Neural progenitor cell (in vitro differentiated cells): ENCODE measurements at regions not wholly inside any gene's neighbourhood (a gene's known extent, or its start where the extent isn't known, plus 50 kb on each side); places are given as distances from the start of the nearest gene placed in this dataset.
"Not testable (repeated sequence)": the region's sequence is repeated elsewhere in the genome, so short reads cannot be mapped to it uniquely, and the experiment has no call there.

ENCODE experiments used
- DNase-seq: peaks from one replicate; pipeline ENCODE4 v3.0.0-alpha.2; 2016; ENCODE audit warnings: low spot score
- H2AFZ ChIP-seq: fragments of 200-600 bp; sonication (generic); replicated peaks from 2 replicates; pipeline ENCODE4 v1.6.1; 2016; ENCODE audit warnings: antibody characterized with exemption
- H3F3A ChIP-seq: fragments of 200-600 bp; sonication (generic); 2 replicates; pipeline ENCODE4 v1.6.1; 2016; ENCODE audit warnings: antibody characterized with exemption, low read depth
- H3K27ac ChIP-seq: fragments of 200-600 bp; sonication (generic); 2 replicates; pipeline ENCODE4 v1.5.1; 2016; ENCODE audit warnings: mild to moderate bottlenecking
- H3K27me3 ChIP-seq: fragments of 200-600 bp; sonication (generic); 2 replicates; pipeline ENCODE4 v1.6.1; 2016; ENCODE audit warnings: mild to moderate bottlenecking, moderate library complexity
- H3K36me3 ChIP-seq: fragments of 200-600 bp; sonication (generic); 2 replicates; pipeline ENCODE4 v1.5.1; 2016
- H3K4me1 ChIP-seq: fragments of 200-600 bp; sonication (generic); 2 replicates; pipeline ENCODE4 v1.6.1; 2016; ENCODE audit warnings: mixed run types
- H3K4me2 ChIP-seq: fragments of 200-600 bp; sonication (generic); 2 replicates; pipeline ENCODE4 v1.6.1; 2016
- H3K4me3 ChIP-seq: fragments of 200-600 bp; sonication (generic); 2 replicates; pipeline ENCODE4 v1.5.1; 2016
- H3K79me2 ChIP-seq: fragments of 200-600 bp; sonication (generic); 2 replicates; pipeline ENCODE4 v1.6.1; 2016; ENCODE audit warnings: low read depth
- H3K9ac ChIP-seq: fragments of 200-600 bp; sonication (generic); 2 replicates; pipeline ENCODE4 v1.6.1; 2016
- H3K9me3 ChIP-seq: fragments of 200-600 bp; sonication (generic); 2 replicates; pipeline ENCODE4 v1.5.1; 2016; ENCODE audit warnings: low read depth
- H4K20me1 ChIP-seq: fragments of 200-600 bp; sonication (generic); 2 replicates; pipeline ENCODE4 v1.6.1; 2016; ENCODE audit warnings: low read depth
- H3K27ac Mint-ChIP-seq: 3 replicates; pipeline ENCODE4 v1.8.0; 2021; ENCODE audit warnings: mixed read lengths
- H3K27me3 Mint-ChIP-seq: 2 replicates; pipeline ENCODE4 v1.8.0; 2022; ENCODE audit warnings: low read depth, mild to moderate bottlenecking, inconsistent platforms, moderate library complexity, mixed read lengths; ENCODE audit not compliant: insufficient read depth
- H3K36me3 Mint-ChIP-seq: 3 replicates; pipeline ENCODE4 v1.8.0; 2021; ENCODE audit warnings: mixed read lengths
- H3K4me1 Mint-ChIP-seq: 3 replicates; pipeline ENCODE4 v1.8.0; 2021; ENCODE audit warnings: mixed read lengths
- H3K4me3 Mint-ChIP-seq: 3 replicates; pipeline ENCODE4 v1.8.0; 2021; ENCODE audit warnings: mild to moderate bottlenecking, moderate library complexity, mixed read lengths
- H3K9me3 Mint-ChIP-seq: 3 replicates; pipeline ENCODE4 v1.8.0; 2020; ENCODE audit warnings: mixed read lengths
- EZH2 ChIP-seq: fragments of 200-600 bp; sonication (generic); IDR thresholded peaks from 2 replicates; pipeline ENCODE4 v1.6.1; 2017; ENCODE audit warnings: antibody characterized with exemption, mild to moderate bottlenecking, moderate library complexity
- EZH2phosphoT487 ChIP-seq: fragments of 200-600 bp; sonication (generic); IDR thresholded peaks from 2 replicates; pipeline ENCODE4 v1.6.1; 2017; ENCODE audit warnings: antibody characterized with exemption
- TF ChIP-seq, protein P1 (sequence below): fragments of 200-600 bp; sonication (generic); IDR thresholded peaks from 2 replicates; pipeline ENCODE4 v1.5.1; 2017; ENCODE audit warnings: antibody characterized with exemption, mild to moderate bottlenecking

DNA sequence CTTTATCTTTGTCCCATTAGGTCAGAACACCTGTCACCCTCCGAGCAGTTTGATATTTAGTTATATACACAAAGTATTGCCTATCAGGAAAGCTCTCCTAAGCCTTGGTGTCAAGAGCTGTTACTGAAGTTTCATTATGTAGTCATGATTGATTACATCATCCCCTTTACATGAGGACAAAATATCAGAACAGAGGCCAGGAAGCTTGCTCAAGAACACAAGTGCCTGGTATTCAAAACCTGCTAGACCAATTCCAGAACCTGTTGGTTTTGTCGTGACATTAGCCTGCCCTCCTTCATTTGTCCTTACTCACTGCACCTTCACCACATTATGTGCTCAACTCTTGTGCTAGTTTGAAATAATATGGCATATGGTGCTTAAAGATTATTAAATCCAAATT, 377.1 kb downstream of the CDH19 start:
- DNase-seq = no peak
- Histone ChIP-seq H3K4me2 (no peak overlapping the region), H2AFZ (no peak overlapping the region), H3F3A (no peaks in the 10 kb centered on the region), H3K27me3 (no peaks in the 10 kb centered on the region), H4K20me1 (no peaks in the 10 kb centered on the region), H3K9ac (no peak overlapping the region), H3K79me2 (no peaks in the 10 kb centered on the region), H3K27ac (no peak overlapping the region), H3K9me3 (no peaks in the 10 kb centered on the region), H3K4me3 (no peak overlapping the region), H3K36me3 (no peaks in the 10 kb centered on the region), H3K4me1 (peaks cover 6% of the 10 kb centered on the region)
- H3K27ac Mint-ChIP-seq = no peak overlapping the region
- H3K4me3 Mint-ChIP-seq = no peak overlapping the region
- no peaks in the 10 kb centered on the region for H3K9me3 Mint-ChIP-seq
- TF ChIP-seq, protein P1, sequence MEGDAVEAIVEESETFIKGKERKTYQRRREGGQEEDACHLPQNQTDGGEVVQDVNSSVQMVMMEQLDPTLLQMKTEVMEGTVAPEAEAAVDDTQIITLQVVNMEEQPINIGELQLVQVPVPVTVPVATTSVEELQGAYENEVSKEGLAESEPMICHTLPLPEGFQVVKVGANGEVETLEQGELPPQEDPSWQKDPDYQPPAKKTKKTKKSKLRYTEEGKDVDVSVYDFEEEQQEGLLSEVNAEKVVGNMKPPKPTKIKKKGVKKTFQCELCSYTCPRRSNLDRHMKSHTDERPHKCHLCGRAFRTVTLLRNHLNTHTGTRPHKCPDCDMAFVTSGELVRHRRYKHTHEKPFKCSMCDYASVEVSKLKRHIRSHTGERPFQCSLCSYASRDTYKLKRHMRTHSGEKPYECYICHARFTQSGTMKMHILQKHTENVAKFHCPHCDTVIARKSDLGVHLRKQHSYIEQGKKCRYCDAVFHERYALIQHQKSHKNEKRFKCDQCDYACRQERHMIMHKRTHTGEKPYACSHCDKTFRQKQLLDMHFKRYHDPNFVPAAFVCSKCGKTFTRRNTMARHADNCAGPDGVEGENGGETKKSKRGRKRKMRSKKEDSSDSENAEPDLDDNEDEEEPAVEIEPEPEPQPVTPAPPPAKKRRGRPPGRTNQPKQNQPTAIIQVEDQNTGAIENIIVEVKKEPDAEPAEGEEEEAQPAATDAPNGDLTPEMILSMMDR = no peak
- TF ChIP-seq EZH2 (no peak), EZH2phosphoT487 (no peak)
- no peaks in the 10 kb centered on the region for H3K36me3 Mint-ChIP-seq
- H3K27me3 Mint-ChIP-seq = no peaks in the 10 kb centered on the region
- peaks cover 8% of the 10 kb centered on the region for H3K4me1 Mint-ChIP-seq

DNA sequence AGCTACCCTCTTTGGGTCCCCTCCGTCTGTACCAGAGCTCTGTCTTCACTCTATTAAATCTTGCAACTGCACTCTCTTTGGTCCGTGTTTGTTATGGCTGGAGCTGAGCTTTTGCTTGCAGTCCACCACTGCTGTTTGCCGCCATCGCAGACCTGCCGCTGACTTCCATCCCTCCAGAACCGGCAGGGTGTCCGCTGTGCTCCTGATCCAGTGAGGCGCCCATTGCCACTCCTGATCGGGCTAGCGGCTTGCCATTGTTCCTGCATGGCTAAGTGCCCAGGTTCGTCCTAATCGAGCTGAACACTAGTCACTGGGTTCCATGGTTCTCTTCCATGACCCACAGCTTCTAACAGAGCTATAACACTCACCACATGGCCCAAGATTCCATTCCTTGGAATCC, 380.6 kb downstream of the CDH19 start:
- H3K36me3 Mint-ChIP-seq, H4K20me1 ChIP-seq, H3K4me1 Mint-ChIP-seq, H2AFZ ChIP-seq, H3K27ac ChIP-seq, H3K27me3 ChIP-seq, H3K4me1 ChIP-seq, H3K79me2 ChIP-seq, H3K27me3 Mint-ChIP-seq, H3K4me3 ChIP-seq, H3K9me3 Mint-ChIP-seq, H3K9ac ChIP-seq, H3K4me3 Mint-ChIP-seq, H3K4me2 ChIP-seq, H3K36me3 ChIP-seq, H3K27ac Mint-ChIP-seq, H3F3A ChIP-seq, H3K9me3 ChIP-seq, DNase-seq: not testable (repeated sequence)

DNA sequence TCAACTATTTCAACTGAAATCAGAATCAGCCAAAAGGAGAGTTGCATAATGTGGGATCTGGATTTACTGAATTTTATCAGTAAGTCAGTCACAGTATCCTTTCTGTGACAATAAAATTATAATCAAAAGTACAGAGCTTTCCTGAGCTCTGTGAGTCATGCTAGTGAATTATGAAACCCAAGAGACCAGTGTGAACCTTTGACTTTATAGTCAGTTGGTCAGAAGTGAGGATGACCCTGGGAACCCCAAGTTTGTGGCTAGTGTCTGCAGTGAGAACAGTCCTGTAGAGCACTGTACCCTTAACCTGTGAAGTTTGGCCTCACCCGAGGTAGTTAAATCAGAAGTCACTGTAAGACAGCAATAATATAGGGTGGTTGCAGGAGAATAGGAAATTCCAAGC, 381.7 kb downstream of the CDH19 start:
- Mint-ChIP-seq H3K4me3 (no peak overlapping the region), H3K27me3 (no peaks in the 10 kb centered on the region), H3K27ac (no peak overlapping the region), H3K36me3 (no peaks in the 10 kb centered on the region), H3K4me1 (no peaks in the 10 kb centered on the region), H3K9me3 (no peaks in the 10 kb centered on the region)
- no peak overlapping the region for H3K27ac ChIP-seq
- no peak overlapping the region for H2AFZ ChIP-seq
- H3K4me2 ChIP-seq = no peak overlapping the region
- H3K9ac ChIP-seq = no peak overlapping the region
- H4K20me1 ChIP-seq = no peaks in the 10 kb centered on the region
- no peak overlapping the region for H3K4me3 ChIP-seq
- H3K9me3 ChIP-seq = no peaks in the 10 kb centered on the region
- no peaks in the 10 kb centered on the region for H3K4me1 ChIP-seq
- H3K27me3 ChIP-seq = no peaks in the 10 kb centered on the region
- H3F3A ChIP-seq = no peaks in the 10 kb centered on the region
- H3K36me3 ChIP-seq = no peaks in the 10 kb centered on the region
- no peaks in the 10 kb centered on the region for H3K79me2 ChIP-seq
- no peak for DNase-seq
- TF ChIP-seq, protein P1 = no peak
- TF ChIP-seq EZH2phosphoT487 (no peak), EZH2 (no peak)

DNA sequence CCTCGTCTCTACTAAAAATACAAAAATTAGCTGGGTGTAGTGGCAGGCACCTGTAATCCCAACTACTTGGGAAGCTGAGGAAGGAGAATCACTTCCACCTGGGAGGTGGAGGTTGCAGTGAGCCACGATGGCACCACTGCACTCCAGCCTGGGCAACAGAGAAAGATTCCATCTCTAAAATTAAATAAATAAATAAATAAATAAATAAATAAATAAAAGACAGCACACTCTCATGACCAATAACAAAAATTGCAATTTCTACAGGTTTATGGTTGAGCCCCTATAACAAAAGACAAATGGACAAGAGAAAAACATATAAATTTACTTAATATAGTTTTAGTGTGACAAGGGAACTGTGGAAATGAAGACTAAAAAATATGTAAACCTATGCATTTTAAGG, 384.1 kb downstream of the CDH19 start:
- Mint-ChIP-seq H3K4me3 (no peak overlapping the region), H3K4me1 (no peaks in the 10 kb centered on the region)

More for the DNA sequence above, 384.1 kb downstream of the CDH19 start:
- TF ChIP-seq EZH2 (no peak), EZH2phosphoT487 (no peak)
- TF ChIP-seq, protein P1 = no peak
- Histone ChIP-seq H3K9ac (no peak overlapping the region), H3K79me2 (no peaks in the 10 kb centered on the region), H3K36me3 (no peaks in the 10 kb centered on the region), H3K27ac (no peak overlapping the region), H3K4me3 (no peak overlapping the region), H3F3A (no peaks in the 10 kb centered on the region), H4K20me1 (no peaks in the 10 kb centered on the region), H3K9me3 (no peaks in the 10 kb centered on the region), H3K27me3 (no peaks in the 10 kb centered on the region), H3K4me2 (no peak overlapping the region), H2AFZ (no peak overlapping the region), H3K4me1 (no peaks in the 10 kb centered on the region)
- H3K27ac Mint-ChIP-seq = no peak overlapping the region
- H3K9me3 Mint-ChIP-seq = no peaks in the 10 kb centered on the region
- H3K36me3 Mint-ChIP-seq = no peaks in the 10 kb centered on the region
- H3K27me3 Mint-ChIP-seq = no peaks in the 10 kb centered on the region
- DNase-seq = no peak
